ENCODE measurements at regions not wholly inside any gene's neighbourhood (a gene's known extent, or its start where the extent isn't known, plus 50 kb on each side); places are given as distances from the start of the nearest gene placed in this dataset.
"Not testable (repeated sequence)": the region's sequence is repeated elsewhere in the genome, so short reads cannot be mapped to it uniquely, and the experiment has no call there.

GRCh38 chr1:239112101-239112935 is 274.1 kb upstream of the CHRM3 start:
- no peak for DNase-seq (ENCODE audit: low read depth in 3 of 3)

GRCh38 chr1:239107676-239108075 is 278.7 kb upstream of the CHRM3 start:
- no peak for DNase-seq (ENCODE audit: low read depth in 3 of 3)

GRCh38 chr1:239106689-239107088 is 279.7 kb upstream of the CHRM3 start:
- not testable (repeated sequence) for DNase-seq (ENCODE audit: low read depth in 3 of 3)

- DNase-seq (ENCODE audit: low read depth in 3 of 3) = no peak
Measured at GRCh38 chr1:239098400-239099037, 287.8 kb upstream of the CHRM3 start.

GRCh38 chr1:239091537-239091936 is 294.8 kb upstream of the CHRM3 start:
- DNase-seq (ENCODE audit: low read depth in 3 of 3) = no peak

GRCh38 chr1:239084459-239085080 is 301.8 kb upstream of the CHRM3 start:
- no peak for DNase-seq (ENCODE audit: low read depth in 3 of 3)

- not testable (repeated sequence) for DNase-seq (ENCODE audit: low read depth in 3 of 3)
Measured at GRCh38 chr1:239081947-239082346, 304.4 kb upstream of the CHRM3 start.

GRCh38 chr1:239067480-239067879 is 318.9 kb upstream of the CHRM3 start:
- no peak for DNase-seq (ENCODE audit: low read depth in 3 of 3)

GRCh38 chr1:239067058-239067457 is 319.3 kb upstream of the CHRM3 start:
- no peak for DNase-seq (ENCODE audit: low read depth in 3 of 3)

- DNase-seq (ENCODE audit: low read depth in 3 of 3) = no peak
Measured at GRCh38 chr1:239061770-239062169, 324.6 kb upstream of the CHRM3 start.

GRCh38 chr1:239058190-239058589 is 328.2 kb upstream of the CHRM3 start:
- no peak for DNase-seq (ENCODE audit: low read depth in 3 of 3)

- DNase-seq (ENCODE audit: low read depth in 3 of 3) = no peak
Measured at GRCh38 chr1:239056940-239057339, 329.4 kb upstream of the CHRM3 start.

GRCh38 chr1:239053279-239053678 is 333.1 kb upstream of the CHRM3 start:
- no peak for DNase-seq (ENCODE audit: low read depth in 3 of 3)

- no peak for DNase-seq (ENCODE audit: low read depth in 3 of 3)
Measured at GRCh38 chr1:239049571-239049970, 336.8 kb upstream of the CHRM3 start.

- DNase-seq (ENCODE audit: low read depth in 3 of 3) = no peak
Measured at GRCh38 chr1:239044829-239045228, 341.5 kb upstream of the CHRM3 start.

GRCh38 chr1:239040523-239040922 is 345.8 kb upstream of the CHRM3 start:
- no peak for DNase-seq (ENCODE audit: low read depth in 3 of 3)

- DNase-seq (ENCODE audit: low read depth in 3 of 3) = no peak
Measured at GRCh38 chr1:239031310-239031709, 355.1 kb upstream of the CHRM3 start.

GRCh38 chr1:239025997-239026694 is 360.2 kb upstream of the CHRM3 start:
- no peak for DNase-seq (ENCODE audit: low read depth in 3 of 3)

GRCh38 chr1:239025223-239025622 is 361.1 kb upstream of the CHRM3 start:
- DNase-seq (ENCODE audit: low read depth in 3 of 3) = no peak

GRCh38 chr1:239023732-239024360 is 362.5 kb upstream of the CHRM3 start:
- no peak for DNase-seq (ENCODE audit: low read depth in 3 of 3)

GRCh38 chr1:239016337-239016736 is 370.0 kb upstream of the CHRM3 start:
- no peak for DNase-seq (ENCODE audit: low read depth in 3 of 3)

- no peak for DNase-seq (ENCODE audit: low read depth in 3 of 3)
Measured at GRCh38 chr1:239011382-239011781, 375.0 kb upstream of the CHRM3 start.
